ENCODE measurements at regions not wholly inside any gene's neighbourhood (a gene's known extent, or its start where the extent isn't known, plus 50 kb on each side); places are given as distances from the start of the nearest gene placed in this dataset.

DNA sequence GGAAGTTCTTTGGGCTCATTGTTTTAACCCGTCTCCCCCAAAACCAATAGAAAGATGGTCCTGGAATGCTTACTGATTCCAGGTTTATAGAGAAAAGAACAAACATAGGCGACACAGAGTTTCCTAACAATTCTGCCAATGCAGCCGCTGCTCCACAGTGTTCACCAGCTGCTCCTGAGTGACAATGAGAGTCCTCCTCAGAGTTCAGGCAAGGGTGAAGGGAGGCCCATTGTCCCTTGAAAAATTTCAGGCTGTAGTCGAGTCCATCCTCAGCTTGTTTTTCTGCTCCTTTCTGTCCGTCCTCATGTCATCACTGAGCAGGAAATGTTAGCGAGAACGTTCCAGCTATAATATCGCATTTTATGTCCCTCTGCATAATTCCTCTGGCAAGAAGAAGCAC is 537.6 kb downstream of the TCERG1L start:
- Histone ChIP-seq H4K91ac (ENCODE audit: insufficient read length, low read depth, low read length) (no peak overlapping the region), H3K27ac (ENCODE audit: insufficient read length, low read depth, low read length) (no peak overlapping the region), H4K8ac (replicated peaks; ENCODE audit: insufficient read length, low read depth, low read length) (no peak overlapping the region), H3K27me3 (ENCODE audit: insufficient read depth, low read length) (no peaks in the 10 kb centered on the region), H2BK12ac (ENCODE audit: insufficient read length, low read depth, low read length) (no peak overlapping the region), H3K79me1 (ENCODE audit: insufficient read depth, low read depth, low read length, poor library complexity, severe bottlenecking) (no peaks in the 10 kb centered on the region), H3K14ac (ENCODE audit: insufficient read depth, low read length) (no peak overlapping the region), H3K23ac (ENCODE audit: insufficient read length, low read depth, low read length) (no peak overlapping the region), H3K9ac (ENCODE audit: extremely low read depth, insufficient read length, low read length) (no peak overlapping the region), H3K23me2 (ENCODE audit: insufficient read length, low read depth, low read length, poor library complexity, severe bottlenecking) (no peaks in the 10 kb centered on the region), H2BK20ac (ENCODE audit: low read depth, low read length, poor library complexity, severe bottlenecking) (no peak overlapping the region), H2BK15ac (ENCODE audit: low read depth, low read length) (no peak overlapping the region), H3K9me3 (ENCODE audit: control insufficient read depth, low read depth, low read length) (no peaks in the 10 kb centered on the region), H3T11ph (ENCODE audit: low read length) (no peak overlapping the region), H2AK5ac (ENCODE audit: insufficient read length, low read length) (no peak overlapping the region), H3K56ac (ENCODE audit: insufficient read length, low read depth, low read length) (no peak overlapping the region), H4K5ac (ENCODE audit: insufficient read length, low read depth, low read length) (no peak overlapping the region), H3K4me2 (ENCODE audit: insufficient read depth, insufficient read length, low read length) (no peak overlapping the region), H4K20me1 (ENCODE audit: control insufficient read depth, insufficient read depth, insufficient read length) (peaks cover under 1% of the 10 kb centered on the region), H3K18ac (ENCODE audit: insufficient read length, low read depth, low read length) (no peak overlapping the region), H2AFZ (ENCODE audit: low read length) (no peak overlapping the region), H2BK120ac (ENCODE audit: low read depth, low read length, poor library complexity, severe bottlenecking) (no peak overlapping the region), H3K4me1 (ENCODE audit: insufficient read depth, low read length) (no peaks in the 10 kb centered on the region), H2BK5ac (ENCODE audit: insufficient read length, low read length) (no peak overlapping the region), H3K4ac (ENCODE audit: low read depth, low read length) (no peak overlapping the region), H3K79me2 (ENCODE audit: insufficient read depth, low read length) (no peaks in the 10 kb centered on the region)
- Mint-ChIP-seq H3K9me3 (peaks cover 10 to 12% of the 10 kb centered on the region in 2 experiments), H3K4me3 (no peak overlapping the region), H3K27me3 (ENCODE audit: low read depth) (peaks cover 6% of the 10 kb centered on the region), H3K27ac (peak overlapping the region in 1 of 3 experiments; percentile 8; a peak in 1 of 7 replicates), H3K4me1 (peaks cover 4 to 11% of the 10 kb centered on the region in 2 experiments; a peak in 3 of 4 replicates), H3K36me3 (ENCODE audit: insufficient read depth in 1 of 3, low read depth in 3 of 3) (peaks cover 6 to 7% (median 6%) of the 10 kb centered on the region in 3 experiments; a peak in 6 of 7 replicates)
- TF ChIP-seq, protein P1, sequence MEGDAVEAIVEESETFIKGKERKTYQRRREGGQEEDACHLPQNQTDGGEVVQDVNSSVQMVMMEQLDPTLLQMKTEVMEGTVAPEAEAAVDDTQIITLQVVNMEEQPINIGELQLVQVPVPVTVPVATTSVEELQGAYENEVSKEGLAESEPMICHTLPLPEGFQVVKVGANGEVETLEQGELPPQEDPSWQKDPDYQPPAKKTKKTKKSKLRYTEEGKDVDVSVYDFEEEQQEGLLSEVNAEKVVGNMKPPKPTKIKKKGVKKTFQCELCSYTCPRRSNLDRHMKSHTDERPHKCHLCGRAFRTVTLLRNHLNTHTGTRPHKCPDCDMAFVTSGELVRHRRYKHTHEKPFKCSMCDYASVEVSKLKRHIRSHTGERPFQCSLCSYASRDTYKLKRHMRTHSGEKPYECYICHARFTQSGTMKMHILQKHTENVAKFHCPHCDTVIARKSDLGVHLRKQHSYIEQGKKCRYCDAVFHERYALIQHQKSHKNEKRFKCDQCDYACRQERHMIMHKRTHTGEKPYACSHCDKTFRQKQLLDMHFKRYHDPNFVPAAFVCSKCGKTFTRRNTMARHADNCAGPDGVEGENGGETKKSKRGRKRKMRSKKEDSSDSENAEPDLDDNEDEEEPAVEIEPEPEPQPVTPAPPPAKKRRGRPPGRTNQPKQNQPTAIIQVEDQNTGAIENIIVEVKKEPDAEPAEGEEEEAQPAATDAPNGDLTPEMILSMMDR (conservative IDR thresholded peaks at IDR 0.05) = no peak
- WGBS (ENCODE audit: extremely low coverage, insufficient read length, low lambda C conversion rate) = no CpG with 5 or more reads among the region's 8 CpGs
- DNase-seq = no peak

All from H9 (cell line).